CD4-positive, alpha-beta memory T cell (primary cell): ENCODE measurements at regions not wholly inside any gene's neighbourhood (a gene's known extent, or its start where the extent isn't known, plus 50 kb on each side); places are given as distances from the start of the nearest gene placed in this dataset.

ENCODE experiments used
- CTCF ChIA-PET: fragments of 350-600 bp; sonication (Branson Sonifier 250); formaldehyde crosslinking; loops from one replicate; lab custom pipeline; 2021; ENCODE audit warnings: inconsistent platforms; ENCODE audit not compliant: partially characterized antibody; lab: Charles Lee
- POLR2A ChIA-PET: fragments of 350-600 bp; sonication (Branson Sonifier 250); formaldehyde crosslinking; loops from one replicate; lab custom pipeline; 2021; ENCODE audit not compliant: partially characterized antibody; lab: Charles Lee
- DNase-seq, 5 donors: peaks; one replicate each; pipeline versions ENCODE4 v3.0.0 to v3.0.0-alpha.2; 2020 to 2022; ENCODE audit warnings: mixed read lengths in 1 of 5
- H3K27ac ChIP-seq: one replicate; pipeline ENCODE4 v1.7.0; 2013; ENCODE audit warnings: low read depth, low read length
- H3K27me3 ChIP-seq: 2 replicates; pipeline ENCODE4 v1.7.0; 2013; ENCODE audit warnings: mild to moderate bottlenecking, low read length, moderate library complexity; ENCODE audit not compliant: insufficient read depth
- H3K36me3 ChIP-seq: 2 replicates; pipeline ENCODE4 v1.7.0; 2013; ENCODE audit warnings: mild to moderate bottlenecking, low read length, moderate library complexity; ENCODE audit not compliant: insufficient read depth
- H3K4me1 ChIP-seq: 2 replicates; pipeline ENCODE4 v1.7.0; 2013; ENCODE audit warnings: mild to moderate bottlenecking, low read length, moderate library complexity; ENCODE audit not compliant: insufficient read depth
- H3K4me3 ChIP-seq, 2 donors: one replicate each; pipeline ENCODE4 v1.7.0; 2013; ENCODE audit warnings: low read length in 2 of 2, mild to moderate bottlenecking in 1 of 2
- H3K9me3 ChIP-seq, 2 donors: one replicate each; pipeline ENCODE4 v1.7.0; 2013; ENCODE audit warnings: low read length in 2 of 2, control low read depth in 1 of 2; ENCODE audit not compliant: control insufficient read depth in 1 of 2
- H3K27ac Mint-ChIP-seq, 7 donors: one replicate each; pipeline ENCODE4 v1.8.0; 2020 to 2021; ENCODE audit warnings: mixed read lengths in 7 of 7, mild to moderate bottlenecking in 6 of 7, inconsistent platforms in 3 of 7, moderate library complexity in 3 of 7
- H3K27me3 Mint-ChIP-seq, 2 donors: one replicate each; pipeline ENCODE4 v1.8.0; 2020 to 2021; ENCODE audit warnings: mixed read lengths in 2 of 2
- H3K36me3 Mint-ChIP-seq, 2 donors: one replicate each; pipeline ENCODE4 v1.8.0; 2020 to 2021; ENCODE audit warnings: mixed read lengths in 2 of 2, inconsistent platforms in 1 of 2, mild to moderate bottlenecking in 1 of 2
- H3K4me1 Mint-ChIP-seq, 4 donors: one replicate each; pipeline ENCODE4 v1.8.0; 2020 to 2021; ENCODE audit warnings: mixed read lengths in 4 of 4, mild to moderate bottlenecking in 1 of 4
- H3K4me3 Mint-ChIP-seq, 8 donors: one replicate each; pipeline ENCODE4 v1.8.0; 2020 to 2021; ENCODE audit warnings: mixed read lengths in 8 of 8, mild to moderate bottlenecking in 7 of 8, moderate library complexity in 6 of 8, inconsistent platforms in 3 of 8
- H3K9me3 Mint-ChIP-seq, 8 donors: one replicate each; pipeline ENCODE4 v1.8.0; 2020 to 2021; ENCODE audit warnings: mixed read lengths in 8 of 8, mild to moderate bottlenecking in 5 of 8, inconsistent platforms in 3 of 8, moderate library complexity in 1 of 8
- intact Hi-C: fragments of 100-400 bp; cut with micrococcal nuclease; formaldehyde crosslinking; loops from one replicate; pipeline ENCODE4 v1.15.1; 2023

GRCh38 chr4:58935332-58935731 is 1825.1 kb upstream of the IGFBP7 start:
- Histone ChIP-seq H3K4me1 (no peaks in the 10 kb centered on the region), H3K9me3 (no peaks in the 10 kb centered on the region), H3K4me3 (no peak overlapping the region), H3K27me3 (no peaks in the 10 kb centered on the region), H3K27ac (no peak overlapping the region), H3K36me3 (no peaks in the 10 kb centered on the region)
- ChIA-PET POLR2A (no interaction called here), CTCF (no interaction called here)
- H3K9me3 Mint-ChIP-seq, result peaks cover 0 to 23% (median 13%) of the 10 kb centered on the region in 8 donors
- H3K27me3 Mint-ChIP-seq, result no peaks in the 10 kb centered on the region
- no peaks in the 10 kb centered on the region for H3K4me1 Mint-ChIP-seq
- no peak for DNase-seq
- no peaks in the 10 kb centered on the region for H3K36me3 Mint-ChIP-seq
- no peak overlapping the region for H3K4me3 Mint-ChIP-seq
- intact Hi-C loops, result no loop called here
- no peak overlapping the region for H3K27ac Mint-ChIP-seq

- Mint-ChIP-seq H3K4me3 (no peak overlapping the region), H3K9me3 (peaks cover 0 to 18% (median 8%) of the 10 kb centered on the region in 8 donors), H3K27ac (no peak overlapping the region), H3K36me3 (no peaks in the 10 kb centered on the region), H3K4me1 (no peaks in the 10 kb centered on the region), H3K27me3 (no peaks in the 10 kb centered on the region)
- ChIA-PET CTCF (no interaction called here), POLR2A (no interaction called here)
- Histone ChIP-seq H3K36me3 (no peaks in the 10 kb centered on the region), H3K4me1 (no peaks in the 10 kb centered on the region), H3K4me3 (no peak overlapping the region), H3K27me3 (no peaks in the 10 kb centered on the region), H3K27ac (no peak overlapping the region), H3K9me3 (no peaks in the 10 kb centered on the region)
- intact Hi-C loops, result no loop called here
- no peak for DNase-seq
These were observed 1826.3 kb upstream of the IGFBP7 start for GRCh38 chr4:58936436-58936835.

DNA sequence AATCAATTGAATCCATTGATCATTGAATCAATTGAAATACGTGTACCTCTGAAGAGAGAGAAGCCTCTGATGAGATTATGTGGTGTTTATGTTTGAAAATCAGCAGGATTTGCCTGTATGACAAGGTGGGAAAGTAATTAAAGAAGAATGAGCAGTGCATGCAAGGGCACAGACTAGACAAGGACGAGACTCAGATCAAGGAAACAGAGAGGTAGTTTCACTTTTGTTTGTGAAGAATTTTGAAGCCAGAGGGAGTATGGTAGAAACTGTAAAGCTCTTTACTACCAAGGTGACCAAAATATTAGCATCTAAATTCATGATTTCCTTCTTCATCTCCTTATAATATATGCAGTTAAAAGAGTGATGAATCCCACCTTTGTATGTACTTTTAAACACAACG is 1830.0 kb upstream of the IGFBP7 start:
- Histone ChIP-seq H3K4me1 (no peaks in the 10 kb centered on the region), H3K27me3 (no peaks in the 10 kb centered on the region), H3K9me3 (no peaks in the 10 kb centered on the region), H3K36me3 (no peaks in the 10 kb centered on the region), H3K27ac (no peak overlapping the region), H3K4me3 (no peak overlapping the region)
- Mint-ChIP-seq H3K27ac (no peak overlapping the region), H3K4me1 (no peaks in the 10 kb centered on the region), H3K9me3 (peaks cover 0 to 15% (median 6%) of the 10 kb centered on the region in 8 donors), H3K36me3 (no peaks in the 10 kb centered on the region), H3K27me3 (no peaks in the 10 kb centered on the region), H3K4me3 (no peak overlapping the region)
- intact Hi-C loops, result no loop called here
- ChIA-PET POLR2A (no interaction called here), CTCF (no interaction called here)
- DNase-seq, result no peak

GRCh38 chr4:58941286-58941685 is 1831.1 kb upstream of the IGFBP7 start:
- Mint-ChIP-seq H3K9me3 (peaks cover 0 to 16% (median 7%) of the 10 kb centered on the region in 8 donors), H3K36me3 (no peaks in the 10 kb centered on the region)

GRCh38 chr4:58953575-58953974 is 1843.4 kb upstream of the IGFBP7 start:
- ChIA-PET POLR2A (no interaction called here), CTCF (no interaction called here)
- intact Hi-C loops, result no loop called here
- Mint-ChIP-seq H3K27ac (no peak overlapping the region), H3K4me1 (no peaks in the 10 kb centered on the region), H3K27me3 (no peaks in the 10 kb centered on the region), H3K36me3 (peaks cover 0 to 2% of the 10 kb centered on the region in 2 donors), H3K4me3 (no peak overlapping the region), H3K9me3 (peaks cover 0 to 15% (median 5%) of the 10 kb centered on the region in 8 donors)
- H3K4me3 ChIP-seq, result no peak overlapping the region
- no peaks in the 10 kb centered on the region for H3K36me3 ChIP-seq
- H3K27ac ChIP-seq, result no peak overlapping the region
- no peaks in the 10 kb centered on the region for H3K4me1 ChIP-seq
- H3K9me3 ChIP-seq, result peaks cover 0 to 3% of the 10 kb centered on the region in 2 donors
- DNase-seq, result no peak
- H3K27me3 ChIP-seq, result no peaks in the 10 kb centered on the region

More at GRCh38 chr4:58941286-58941685, 1831.1 kb upstream of the IGFBP7 start:
- Histone ChIP-seq H3K27ac (no peak overlapping the region), H3K9me3 (no peaks in the 10 kb centered on the region), H3K36me3 (no peaks in the 10 kb centered on the region), H3K27me3 (no peaks in the 10 kb centered on the region), H3K4me1 (no peaks in the 10 kb centered on the region), H3K4me3 (no peak overlapping the region)
- CTCF ChIA-PET, result no interaction called here
- no peaks in the 10 kb centered on the region for H3K27me3 Mint-ChIP-seq
- no peak overlapping the region for H3K4me3 Mint-ChIP-seq
- no peak for DNase-seq
- no peak overlapping the region for H3K27ac Mint-ChIP-seq
- POLR2A ChIA-PET, result no interaction called here
- intact Hi-C loops, result no loop called here
- no peaks in the 10 kb centered on the region for H3K4me1 Mint-ChIP-seq

- H3K36me3 ChIP-seq, result no peaks in the 10 kb centered on the region
- intact Hi-C loops, result no loop called here
- no peaks in the 10 kb centered on the region for H3K9me3 ChIP-seq
- Mint-ChIP-seq H3K36me3 (peaks cover 0 to 2% of the 10 kb centered on the region in 2 donors), H3K27ac (no peak overlapping the region), H3K4me1 (no peaks in the 10 kb centered on the region), H3K4me3 (no peak overlapping the region), H3K27me3 (no peaks in the 10 kb centered on the region), H3K9me3 (peaks cover 2 to 27% (median 5%) of the 10 kb centered on the region in 8 donors)
- H3K27ac ChIP-seq, result no peak overlapping the region
- DNase-seq, result no peak
- no peaks in the 10 kb centered on the region for H3K27me3 ChIP-seq
- no peaks in the 10 kb centered on the region for H3K4me1 ChIP-seq
- CTCF ChIA-PET, result no interaction called here
- POLR2A ChIA-PET, result no interaction called here
- H3K4me3 ChIP-seq, result no peak overlapping the region
These were observed 1847.5 kb upstream of the IGFBP7 start for GRCh38 chr4:58957711-58958110.

- H3K9me3 Mint-ChIP-seq, result peaks cover 0 to 30% (median 4%) of the 10 kb centered on the region in 8 donors
- H3K27ac Mint-ChIP-seq, result no peak overlapping the region
- Histone ChIP-seq H3K27ac (no peak overlapping the region), H3K9me3 (no peaks in the 10 kb centered on the region), H3K4me1 (no peaks in the 10 kb centered on the region), H3K4me3 (no peak overlapping the region), H3K36me3 (no peaks in the 10 kb centered on the region), H3K27me3 (no peaks in the 10 kb centered on the region)
- H3K27me3 Mint-ChIP-seq, result no peaks in the 10 kb centered on the region
- POLR2A ChIA-PET, result no interaction called here
- intact Hi-C loops, result no loop called here
- CTCF ChIA-PET, result no interaction called here
- no peak overlapping the region for H3K4me3 Mint-ChIP-seq
- H3K36me3 Mint-ChIP-seq, result peaks cover 0 to 2% of the 10 kb centered on the region in 2 donors
- no peak for DNase-seq
- no peaks in the 10 kb centered on the region for H3K4me1 Mint-ChIP-seq
These were observed 1851.1 kb upstream of the IGFBP7 start for GRCh38 chr4:58961283-58961682.

- peaks cover 0 to 2% of the 10 kb centered on the region in 2 donors for H3K36me3 Mint-ChIP-seq
- Histone ChIP-seq H3K27ac (no peak overlapping the region), H3K27me3 (no peaks in the 10 kb centered on the region), H3K9me3 (no peaks in the 10 kb centered on the region), H3K36me3 (no peaks in the 10 kb centered on the region), H3K4me3 (no peak overlapping the region), H3K4me1 (no peaks in the 10 kb centered on the region)
- no peak for DNase-seq
- peaks cover 0 to 30% (median 4%) of the 10 kb centered on the region in 8 donors for H3K9me3 Mint-ChIP-seq
- no peaks in the 10 kb centered on the region for H3K27me3 Mint-ChIP-seq
- H3K4me1 Mint-ChIP-seq, result no peaks in the 10 kb centered on the region
- intact Hi-C loops, result no loop called here
- no peak overlapping the region for H3K27ac Mint-ChIP-seq
- POLR2A ChIA-PET, result no interaction called here
- CTCF ChIA-PET, result no interaction called here
- H3K4me3 Mint-ChIP-seq, result no peak overlapping the region
These were observed 1851.7 kb upstream of the IGFBP7 start for GRCh38 chr4:58961925-58962324.
